PC-3 (cell line): ENCODE measurements at regions not wholly inside any gene's neighbourhood (a gene's known extent, or its start where the extent isn't known, plus 50 kb on each side); places are given as distances from the start of the nearest gene placed in this dataset.

Source experiments
- ATAC-seq: fragments of 200-7000 bp; cut with Tn5 transposase; 2 replicates; pipeline ENCODE4 v1.9.1; 2020; ENCODE audit warnings: mild to moderate bottlenecking, moderate library complexity
- BruUV-seq: library from RNA; stranded (reverse); fragments of 400-500 nt; replicated peaks from 2 replicates; lab custom pipeline; 2021; lab: Mats Ljungman, UMichigan
- CTCF ChIA-PET: fragments of 300-600 bp; sonication (Branson Sonifier 250); formaldehyde crosslinking; loops from one replicate; lab custom pipeline; 2022; ENCODE audit warnings: antibody characterized with exemption; lab: Charles Lee
- POLR2A ChIA-PET: fragments of 300-600 bp; sonication (Branson Sonifier 250); formaldehyde crosslinking; loops from one replicate; lab custom pipeline; 2022; ENCODE audit warnings: antibody characterized with exemption; ENCODE audit not compliant: unreplicated experiment; lab: Charles Lee
- DNase-seq: peaks from one replicate; pipeline ENCODE4 v3.0.0-alpha.2; 2015
- H2AFZ ChIP-seq: fragments of 300-600 bp; sonication (generic); 2 replicates; pipeline ENCODE4 v1.6.0; 2016; ENCODE audit warnings: antibody characterized with exemption, low read length
- H3F3A ChIP-seq: fragments of 300-600 bp; sonication (generic); one replicate; pipeline ENCODE4 v1.6.0; 2017; ENCODE audit warnings: antibody characterized with exemption, low read length, control low read depth, mild to moderate bottlenecking; ENCODE audit not compliant: unreplicated experiment
- H3K27ac ChIP-seq: fragments of 300-600 bp; sonication (generic); 2 replicates; pipeline ENCODE4 v1.5.1; 2016; ENCODE audit warnings: mild to moderate bottlenecking, low read length
- H3K27me3 ChIP-seq: fragments of 300-600 bp; sonication (generic); 2 replicates; pipeline ENCODE4 v1.6.1; 2016; ENCODE audit warnings: low read length, mixed read lengths
- H3K36me3 ChIP-seq: fragments of 300-600 bp; sonication (generic); 2 replicates; pipeline ENCODE4 v1.6.1; 2016; ENCODE audit warnings: low read depth, mixed run types, low read length, mixed read lengths
- H3K4me1 ChIP-seq: fragments of 300-600 bp; sonication (generic); 2 replicates; pipeline ENCODE4 v1.5.1; 2016; ENCODE audit warnings: low read length; ENCODE audit not compliant: insufficient read depth
- H3K4me2 ChIP-seq: fragments of 300-600 bp; sonication (generic); 2 replicates; pipeline ENCODE4 v1.6.0; 2016; ENCODE audit warnings: low read length
- H3K4me3 ChIP-seq: fragments of 300-600 bp; sonication (generic); 2 replicates; pipeline ENCODE4 v1.5.1; 2016; ENCODE audit warnings: mild to moderate bottlenecking, low read length, mixed read lengths
- H3K79me2 ChIP-seq: fragments of 300-600 bp; sonication (generic); 2 replicates; pipeline ENCODE4 v1.6.1; 2017; ENCODE audit warnings: low read length, mixed read lengths
- H3K9ac ChIP-seq: fragments of 300-600 bp; sonication (generic); 2 replicates; pipeline ENCODE4 v1.6.0; 2016; ENCODE audit warnings: mild to moderate bottlenecking, low read length
- H3K9me2 ChIP-seq: fragments of 300-600 bp; sonication (generic); replicated peaks from 2 replicates; pipeline ENCODE4 v1.6.1; 2016; ENCODE audit warnings: mixed run types, low read length, mixed read lengths
- H3K9me3 ChIP-seq: fragments of 300-600 bp; sonication (generic); 2 replicates; pipeline ENCODE4 v1.6.1; 2016; ENCODE audit warnings: low read length, mixed read lengths
- H4K20me1 ChIP-seq: fragments of 300-600 bp; sonication (generic); 2 replicates; pipeline ENCODE4 v1.6.1; 2016; ENCODE audit warnings: low read length, mixed read lengths
- EZH2 ChIP-seq: fragments of 300-600 bp; sonication (generic); IDR thresholded peaks from one replicate; pipeline ENCODE4 v1.6.1; 2017; ENCODE audit warnings: antibody characterized with exemption, mild to moderate bottlenecking, low read length; ENCODE audit not compliant: unreplicated experiment
- EZH2phosphoT487 ChIP-seq: fragments of 300-600 bp; sonication (generic); IDR thresholded peaks from 2 replicates; pipeline ENCODE4 v1.6.1; 2018; ENCODE audit warnings: mild to moderate bottlenecking, antibody characterized with exemption, low read length, borderline replicate concordance
- intact Hi-C: fragments of 100-400 bp; cut with micrococcal nuclease; formaldehyde crosslinking; loops from 2 replicates; pipeline ENCODE4 v1.9.0; 2023
- TF ChIP-seq, protein P1 (sequence below): fragments of 300-600 bp; sonication (generic); conservative IDR thresholded peaks from 2 replicates; pipeline ENCODE4 v1.5.1; 2017; ENCODE audit warnings: antibody characterized with exemption, low read depth, mild to moderate bottlenecking, low read length

DNA sequence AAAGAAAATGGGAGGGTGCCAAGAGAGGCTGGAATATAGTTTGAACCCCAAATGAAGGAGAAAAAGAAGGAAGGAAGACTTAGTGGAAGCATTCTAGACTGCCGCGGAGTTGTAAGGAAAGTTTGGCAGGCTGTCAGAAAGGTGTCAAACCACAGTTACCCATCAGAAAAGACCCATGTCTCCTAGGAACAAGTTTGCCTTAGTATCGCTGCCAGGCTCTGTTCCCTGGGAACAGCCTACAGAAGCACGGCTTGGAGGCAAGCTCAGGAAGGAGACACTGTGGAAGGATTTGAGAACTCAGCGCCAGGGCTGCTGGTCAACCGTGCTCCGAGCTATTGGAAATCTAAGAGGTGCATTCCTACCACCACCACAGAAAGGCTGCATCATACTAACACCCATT lies 197.4 kb downstream of the RRAGC start:
- BruUV-seq: no TSS peak
- Histone ChIP-seq H3K9ac (no peak overlapping the region), H3K27ac (no peak overlapping the region), H3K4me3 (no peak overlapping the region), H3K9me3 (no peaks in the 10 kb centered on the region), H3K4me1 (no peaks in the 10 kb centered on the region), H4K20me1 (no peaks in the 10 kb centered on the region), H3F3A (no peaks in the 10 kb centered on the region), H3K79me2 (no peaks in the 10 kb centered on the region), H3K27me3 (peaks cover 10% of the 10 kb centered on the region), H2AFZ (no peak overlapping the region), H3K9me2 (no peaks in the 10 kb centered on the region), H3K4me2 (no peak overlapping the region), H3K36me3 (no peaks in the 10 kb centered on the region)
- ATAC-seq (no peak), DNase-seq (no peak)
- POLR2A ChIA-PET: interaction anchor here (0.6 kb wide), 1 partner anchor 11 kb away, joined by 5 read pairs; no protein-coding TSS in a partner anchor
- CTCF ChIA-PET: no interaction called here
- intact Hi-C loops: no loop called here
- TF ChIP-seq, protein P1, sequence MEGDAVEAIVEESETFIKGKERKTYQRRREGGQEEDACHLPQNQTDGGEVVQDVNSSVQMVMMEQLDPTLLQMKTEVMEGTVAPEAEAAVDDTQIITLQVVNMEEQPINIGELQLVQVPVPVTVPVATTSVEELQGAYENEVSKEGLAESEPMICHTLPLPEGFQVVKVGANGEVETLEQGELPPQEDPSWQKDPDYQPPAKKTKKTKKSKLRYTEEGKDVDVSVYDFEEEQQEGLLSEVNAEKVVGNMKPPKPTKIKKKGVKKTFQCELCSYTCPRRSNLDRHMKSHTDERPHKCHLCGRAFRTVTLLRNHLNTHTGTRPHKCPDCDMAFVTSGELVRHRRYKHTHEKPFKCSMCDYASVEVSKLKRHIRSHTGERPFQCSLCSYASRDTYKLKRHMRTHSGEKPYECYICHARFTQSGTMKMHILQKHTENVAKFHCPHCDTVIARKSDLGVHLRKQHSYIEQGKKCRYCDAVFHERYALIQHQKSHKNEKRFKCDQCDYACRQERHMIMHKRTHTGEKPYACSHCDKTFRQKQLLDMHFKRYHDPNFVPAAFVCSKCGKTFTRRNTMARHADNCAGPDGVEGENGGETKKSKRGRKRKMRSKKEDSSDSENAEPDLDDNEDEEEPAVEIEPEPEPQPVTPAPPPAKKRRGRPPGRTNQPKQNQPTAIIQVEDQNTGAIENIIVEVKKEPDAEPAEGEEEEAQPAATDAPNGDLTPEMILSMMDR: no peak
- TF ChIP-seq EZH2phosphoT487 (no peak), EZH2 (no peak)

- ATAC-seq: no peak
- no TSS peak for BruUV-seq
- Histone ChIP-seq H4K20me1 (no peaks in the 10 kb centered on the region), H3K27ac (no peak overlapping the region), H3K4me1 (no peaks in the 10 kb centered on the region), H3K27me3 (peaks cover 37% of the 10 kb centered on the region), H3K4me2 (no peak overlapping the region), H3K4me3 (no peak overlapping the region), H3K9ac (no peak overlapping the region), H2AFZ (no peak overlapping the region), H3K79me2 (no peaks in the 10 kb centered on the region), H3K9me2 (no peaks in the 10 kb centered on the region), H3K36me3 (no peaks in the 10 kb centered on the region), H3F3A (no peaks in the 10 kb centered on the region), H3K9me3 (no peaks in the 10 kb centered on the region)
- intact Hi-C loops: no loop called here
- CTCF ChIA-PET: no interaction called here
- POLR2A ChIA-PET: no interaction called here
- TF ChIP-seq EZH2: no peak
- no peak for TF ChIP-seq EZH2phosphoT487
- TF ChIP-seq, protein P1: no peak
- DNase-seq: no peak
Observed at GRCh38 chr1:38658883-38659282, 200.7 kb downstream of the RRAGC start.

GRCh38 chr1:38657873-38658272 lies 201.7 kb downstream of the RRAGC start:
- H4K20me1 ChIP-seq: no peaks in the 10 kb centered on the region
- no peaks in the 10 kb centered on the region for H3K9me3 ChIP-seq
- no peak overlapping the region for H3K4me2 ChIP-seq
- H3K79me2 ChIP-seq: no peaks in the 10 kb centered on the region
- ATAC-seq: no peak
- H3K36me3 ChIP-seq: no peaks in the 10 kb centered on the region
- BruUV-seq: no TSS peak
- CTCF ChIA-PET: no interaction called here
- peaks cover 38% of the 10 kb centered on the region for H3K27me3 ChIP-seq
- H2AFZ ChIP-seq: no peak overlapping the region
- no peaks in the 10 kb centered on the region for H3K9me2 ChIP-seq
- H3K27ac ChIP-seq: no peak overlapping the region
- H3K4me3 ChIP-seq: no peak overlapping the region
- H3K9ac ChIP-seq: no peak overlapping the region
- POLR2A ChIA-PET: no interaction called here
- no peaks in the 10 kb centered on the region for H3F3A ChIP-seq
- DNase-seq: no peak
- intact Hi-C loops: no loop called here
- TF ChIP-seq EZH2phosphoT487 (no peak), EZH2 (no peak)
- TF ChIP-seq, protein P1: no peak
- H3K4me1 ChIP-seq: no peaks in the 10 kb centered on the region
